Nephron (organoid): ENCODE measurements at regions not wholly inside any gene's neighbourhood (a gene's known extent, or its start where the extent isn't known, plus 50 kb on each side); places are given as distances from the start of the nearest gene placed in this dataset.
A peak's percentile ranks its signal among the peaks of the same experiment; 100 is the strongest.

Experiments
- H3K27ac Mint-ChIP-seq, 3 experiments: 2 replicates each; pipeline ENCODE4 v1.8.0; 2020; ENCODE audit warnings: mixed read lengths in 3 of 3, mild to moderate bottlenecking in 2 of 3, moderate library complexity in 1 of 3
- H3K27me3 Mint-ChIP-seq: 2 replicates; pipeline ENCODE4 v1.8.0; 2021; ENCODE audit warnings: low read depth, mild to moderate bottlenecking, moderate library complexity, mixed read lengths
- H3K36me3 Mint-ChIP-seq: 2 replicates; pipeline ENCODE4 v1.8.0; 2020; ENCODE audit warnings: low read depth, mixed read lengths
- H3K4me1 Mint-ChIP-seq: 2 replicates; pipeline ENCODE4 v1.8.0; 2020; ENCODE audit warnings: mixed read lengths
- H3K4me3 Mint-ChIP-seq, 3 experiments: 2 replicates each; pipeline ENCODE4 v1.8.0; 2020; ENCODE audit warnings: mild to moderate bottlenecking in 3 of 3, mixed read lengths in 3 of 3, moderate library complexity in 2 of 3
- H3K9me3 Mint-ChIP-seq: 2 replicates; pipeline ENCODE4 v1.8.0; 2020; ENCODE audit warnings: mixed read lengths
- CTCF ChIP-seq, 3 experiments: fragments of 200-600 bp; sonication (generic); IDR thresholded peaks; one replicate each; pipeline ENCODE4 v1.5.0; 2021; ENCODE audit warnings: antibody characterized with exemption in 3 of 3; ENCODE audit not compliant: unreplicated experiment in 3 of 3

- TF ChIP-seq CTCF (IDR thresholded peaks at IDR 0.05; ENCODE audit: unreplicated experiment in 3 of 3) = no peak
- peaks cover 6% of the 10 kb centered on the region for H3K4me1 Mint-ChIP-seq
- H3K27me3 Mint-ChIP-seq = peaks cover 13% of the 10 kb centered on the region
- no peak overlapping the region for H3K27ac Mint-ChIP-seq
- H3K36me3 Mint-ChIP-seq = no peaks in the 10 kb centered on the region
- no peaks in the 10 kb centered on the region for H3K9me3 Mint-ChIP-seq
- H3K4me3 Mint-ChIP-seq = no peak overlapping the region
Observed at GRCh38 chr13:27014406-27015359, 156.9 kb downstream of the USP12 start.

- no peak overlapping the region for H3K4me3 Mint-ChIP-seq
- no peak for TF ChIP-seq CTCF (IDR thresholded peaks at IDR 0.05; ENCODE audit: unreplicated experiment in 3 of 3)
- H3K27ac Mint-ChIP-seq = no peak overlapping the region
- H3K36me3 Mint-ChIP-seq = no peaks in the 10 kb centered on the region
- no peaks in the 10 kb centered on the region for H3K9me3 Mint-ChIP-seq
- H3K27me3 Mint-ChIP-seq = peaks cover 11% of the 10 kb centered on the region
- peaks cover 7% of the 10 kb centered on the region for H3K4me1 Mint-ChIP-seq
Observed at GRCh38 chr13:27012482-27013197, 159.0 kb downstream of the USP12 start.

GRCh38 chr13:27011661-27012060 is 159.9 kb downstream of the USP12 start:
- Mint-ChIP-seq H3K27ac (no peak overlapping the region), H3K4me3 (no peak overlapping the region), H3K4me1 (peaks cover 11% of the 10 kb centered on the region), H3K36me3 (no peaks in the 10 kb centered on the region), H3K9me3 (no peaks in the 10 kb centered on the region), H3K27me3 (peaks cover 21% of the 10 kb centered on the region)
- no peak for TF ChIP-seq CTCF (IDR thresholded peaks at IDR 0.05; ENCODE audit: unreplicated experiment in 3 of 3)

- Mint-ChIP-seq H3K4me1 (peaks cover 32% of the 10 kb centered on the region), H3K4me3 (no peak overlapping the region), H3K27ac (no peak overlapping the region), H3K27me3 (peaks cover 40% of the 10 kb centered on the region), H3K9me3 (peaks cover 7% of the 10 kb centered on the region), H3K36me3 (no peaks in the 10 kb centered on the region)
- no peak for TF ChIP-seq CTCF (IDR thresholded peaks at IDR 0.05; ENCODE audit: unreplicated experiment in 3 of 3)
Observed at GRCh38 chr13:27008733-27009132, 162.9 kb downstream of the USP12 start.

- peak overlapping the region in 2 of 3 experiments; percentile 21 for H3K27ac Mint-ChIP-seq
- peaks cover 51% of the 10 kb centered on the region for H3K27me3 Mint-ChIP-seq
Observed at GRCh38 chr13:27007166-27007565, 164.4 kb downstream of the USP12 start.

More at GRCh38 chr13:27007166-27007565, 164.4 kb downstream of the USP12 start:
- Mint-ChIP-seq H3K4me3 (peak overlapping the region; percentile 63 to 64 (median 64)), H3K36me3 (no peaks in the 10 kb centered on the region), H3K4me1 (peaks cover 32% of the 10 kb centered on the region), H3K9me3 (peaks cover 14% of the 10 kb centered on the region)
- TF ChIP-seq CTCF (IDR thresholded peaks at IDR 0.05; ENCODE audit: unreplicated experiment in 3 of 3) = no peak
